ENCODE measurements at regions not wholly inside any gene's neighbourhood (a gene's known extent, or its start where the extent isn't known, plus 50 kb on each side); places are given as distances from the start of the nearest gene placed in this dataset.

DNA sequence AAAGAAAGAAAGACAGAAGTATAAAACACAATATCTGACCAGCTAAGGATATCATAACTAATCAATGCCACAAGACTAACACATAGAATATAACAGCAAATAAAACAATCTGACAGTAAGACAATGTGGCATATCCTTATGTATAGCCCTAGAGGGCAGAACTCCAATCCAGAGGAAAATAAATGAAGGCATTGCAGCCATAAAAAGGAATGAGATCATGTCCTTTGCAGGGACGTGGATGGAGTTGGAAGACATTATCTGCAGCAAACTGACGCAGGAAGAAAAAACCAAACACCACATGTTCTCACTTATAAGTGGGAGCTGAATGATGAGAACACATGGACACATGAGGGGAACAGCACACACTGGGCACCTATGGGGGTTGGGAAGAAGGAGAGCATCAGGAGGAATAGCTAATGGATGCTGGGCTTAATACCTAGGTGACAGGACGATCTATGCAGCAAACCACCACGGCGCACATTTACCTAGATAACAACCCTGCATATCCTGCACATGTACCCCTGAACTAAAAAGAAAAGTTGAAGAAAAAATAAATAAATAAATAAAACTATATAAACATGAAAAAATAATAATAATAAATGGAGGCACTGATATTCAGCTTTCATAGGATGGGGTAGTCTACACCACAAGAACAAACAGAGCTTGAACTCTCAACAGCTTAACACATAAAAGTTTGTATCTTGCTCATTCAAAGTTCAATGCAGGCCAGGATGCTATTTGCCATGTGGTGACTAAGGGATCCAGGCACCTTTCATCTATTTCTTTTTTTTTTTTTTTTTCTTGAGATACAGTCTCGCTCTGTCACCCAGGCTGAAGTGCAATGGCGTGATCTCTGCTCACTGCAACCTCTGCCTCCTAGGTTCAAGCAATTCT, 66.1 kb upstream of the KAT6B start:
- DNase-seq (ENCODE audit: low spot score) (no peak), ATAC-seq (no peak)
- intact Hi-C loops (cut with DNase I) = loop anchor here (5.0 kb wide), 1 partner anchor 1417 kb away; no protein-coding TSS in a partner anchor

DNA sequence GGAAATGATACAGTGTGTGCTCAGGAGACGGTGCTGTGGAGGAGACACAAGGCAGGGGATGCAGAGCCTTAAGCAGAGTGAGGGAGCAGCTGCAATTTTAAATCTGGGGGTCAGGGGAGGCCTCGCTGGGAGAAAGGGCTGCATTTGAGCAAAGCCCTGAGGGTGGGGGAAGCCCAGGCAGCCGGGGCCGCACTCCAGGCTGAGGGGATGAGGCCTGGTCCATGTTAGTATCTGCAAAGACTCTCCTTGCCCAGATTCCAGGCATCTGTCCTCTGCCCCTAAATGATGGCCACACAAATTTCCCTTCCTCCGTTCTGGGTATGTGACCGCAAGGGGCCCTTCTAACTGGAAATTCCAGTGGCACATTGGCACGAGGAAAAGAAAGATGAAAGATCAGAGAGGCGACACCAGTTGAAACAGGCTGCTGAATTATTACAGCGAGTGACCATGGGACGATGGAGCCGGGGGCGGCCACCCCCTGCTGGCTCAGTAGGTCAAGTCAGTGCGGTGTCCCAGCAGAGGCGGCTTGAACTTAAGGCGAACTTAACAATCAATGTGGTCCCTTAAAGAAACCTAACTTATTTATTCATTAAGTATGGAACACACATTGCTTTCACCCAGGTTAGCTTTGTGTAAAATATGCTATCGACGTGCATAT, 62.3 kb upstream of the KAT6B start:
- no peak for DNase-seq (ENCODE audit: low spot score)
- no peak for ATAC-seq
- intact Hi-C loops (cut with DNase I) = loop anchor here (5.0 kb wide), 1 partner anchor 1413 kb away; no protein-coding TSS in a partner anchor

DNA sequence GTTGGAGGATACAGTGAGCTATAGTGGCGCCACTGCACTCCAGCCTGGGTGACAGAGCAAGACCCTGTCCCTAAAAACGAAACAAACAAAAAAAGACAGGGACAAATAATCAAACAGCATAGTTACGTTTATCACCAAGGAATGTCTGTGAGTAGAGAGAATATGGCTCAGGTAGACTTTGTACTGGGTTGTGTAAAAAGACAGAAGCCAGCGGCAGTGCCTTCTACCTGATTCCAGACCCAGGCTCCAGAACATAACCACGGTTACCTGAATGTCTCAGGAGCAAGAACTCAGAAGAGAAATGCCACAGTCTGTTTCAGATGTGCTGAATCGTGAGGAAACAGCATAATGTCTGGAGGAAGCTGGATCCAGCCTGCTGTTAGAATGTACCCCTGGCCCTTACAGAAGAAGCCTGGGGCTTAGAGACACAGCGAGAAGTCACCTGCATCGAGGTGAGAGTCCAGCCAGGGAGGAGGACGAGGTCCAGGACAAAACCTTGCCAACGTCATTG, 60.9 kb upstream of the KAT6B start:
- ATAC-seq (no peak), DNase-seq (ENCODE audit: low spot score) (no peak)
- intact Hi-C loops (cut with DNase I) = no loop called here

DNA sequence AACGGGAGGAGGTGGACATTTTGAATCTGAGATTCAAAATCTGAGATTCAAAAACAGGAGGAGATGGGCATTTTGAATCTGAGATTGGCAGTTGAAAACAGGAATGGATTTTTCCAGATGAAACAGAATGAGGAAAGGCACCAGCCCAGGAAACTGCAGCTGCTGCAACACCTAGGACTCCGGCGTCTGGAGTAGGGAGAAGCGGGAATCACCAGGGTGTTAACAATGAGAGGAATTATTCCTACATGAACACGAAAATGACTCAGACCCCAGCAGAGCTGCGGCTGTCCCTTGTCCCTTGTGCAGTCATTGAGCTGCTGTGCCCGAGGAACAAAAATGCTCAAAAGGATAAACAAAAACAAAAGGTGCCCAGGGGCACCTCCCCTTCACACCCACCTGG, 59.9 kb upstream of the KAT6B start:
- no peak for ATAC-seq
- intact Hi-C loops (cut with DNase I) = no loop called here
- no peak for DNase-seq (ENCODE audit: low spot score)

DNA sequence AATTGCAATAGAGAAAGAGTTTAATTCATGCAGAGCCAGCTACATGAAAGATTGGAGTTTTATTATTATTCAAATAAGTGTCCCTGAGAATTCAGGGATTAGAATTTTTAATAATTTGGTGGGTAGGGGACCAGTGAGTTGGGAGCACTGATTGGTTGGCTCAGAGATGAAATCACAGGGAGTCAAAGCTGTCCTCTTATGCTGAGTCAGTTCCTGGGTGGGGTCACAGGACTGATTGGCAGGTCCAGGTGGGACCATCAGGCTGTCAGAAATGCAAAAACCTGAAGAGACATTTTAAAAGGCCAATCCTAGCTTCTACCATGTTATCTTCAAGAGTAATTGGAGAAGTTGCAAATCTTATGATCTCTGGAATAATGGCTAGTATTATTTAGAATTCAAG, 56.0 kb upstream of the KAT6B start:
- DNase-seq (ENCODE audit: low spot score) (no peak), ATAC-seq (no peak)
- intact Hi-C loops (cut with DNase I) = no loop called here

DNA sequence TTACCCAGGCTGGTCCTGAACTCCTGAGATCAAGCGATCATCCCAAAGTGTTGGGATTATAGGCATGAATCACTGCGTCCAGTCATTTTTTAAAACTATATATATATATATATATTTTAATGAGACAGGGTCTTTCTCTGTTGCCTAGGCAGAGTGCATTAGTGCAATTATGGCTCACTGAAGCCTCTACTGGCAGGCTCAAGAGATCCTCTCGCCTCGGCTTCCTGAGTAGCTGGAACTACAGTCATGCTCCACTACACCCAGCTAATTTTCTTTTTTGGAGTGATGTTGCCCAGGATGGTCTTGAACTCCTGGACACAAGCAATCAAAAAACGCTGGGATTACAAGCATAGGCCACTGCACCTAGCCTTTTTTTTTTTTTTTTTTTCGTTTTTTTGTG, 55.3 kb upstream of the KAT6B start:
- DNase-seq (ENCODE audit: low spot score) (no peak), ATAC-seq (no peak)
- intact Hi-C loops (cut with DNase I) = no loop called here

DNA sequence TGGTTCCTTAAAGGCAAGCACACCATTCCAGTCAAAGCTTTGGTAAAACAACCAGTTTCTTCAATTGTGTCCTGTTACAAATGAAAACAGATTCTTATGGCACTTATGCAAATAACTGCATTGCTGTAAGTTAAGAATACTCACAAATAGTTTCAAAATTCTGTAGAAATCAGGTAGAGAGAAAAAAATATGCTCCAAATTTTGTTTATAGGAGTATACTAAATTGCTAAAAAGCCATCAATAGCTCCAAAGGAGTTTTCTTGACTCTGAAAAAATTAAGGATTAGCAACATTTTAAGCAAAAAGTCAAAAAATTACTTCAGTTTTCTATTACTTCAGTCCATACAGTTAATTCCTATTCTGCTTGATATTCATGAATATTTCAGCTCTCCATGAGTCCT, 51.3 kb upstream of the KAT6B start:
- no peak for DNase-seq (ENCODE audit: low spot score)
- intact Hi-C loops (cut with DNase I) = no loop called here
- no peak for ATAC-seq

All from sciatic nerve (tissue), 2 donors.